ENCODE measurements at regions not wholly inside any gene's neighbourhood (a gene's known extent, or its start where the extent isn't known, plus 50 kb on each side); places are given as distances from the start of the nearest gene placed in this dataset.

DNA sequence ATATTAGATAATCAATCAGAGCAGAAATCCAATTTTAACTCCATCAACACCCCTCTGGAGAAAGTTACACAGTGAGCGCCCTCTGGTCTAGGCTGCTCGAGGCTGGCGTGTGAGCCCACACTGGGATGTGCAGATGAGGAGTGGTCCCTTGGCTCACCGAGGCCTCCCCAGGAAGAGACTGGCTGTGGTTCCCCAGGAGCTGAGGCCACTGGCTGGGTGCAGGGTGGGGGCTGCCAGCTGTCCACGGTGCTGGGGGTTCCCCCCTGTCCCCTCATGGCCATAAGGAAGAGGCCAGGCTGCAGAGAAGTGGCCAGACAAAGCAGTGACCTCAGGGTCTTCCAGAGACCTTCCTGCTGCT is 750.7 kb downstream of the BRD1 start:
- no peak for DNase-seq (ENCODE audit: low spot score)

GRCh38 chr22:49076300-49077035 is 751.2 kb downstream of the BRD1 start:
- no peak for DNase-seq (ENCODE audit: low spot score)

DNA sequence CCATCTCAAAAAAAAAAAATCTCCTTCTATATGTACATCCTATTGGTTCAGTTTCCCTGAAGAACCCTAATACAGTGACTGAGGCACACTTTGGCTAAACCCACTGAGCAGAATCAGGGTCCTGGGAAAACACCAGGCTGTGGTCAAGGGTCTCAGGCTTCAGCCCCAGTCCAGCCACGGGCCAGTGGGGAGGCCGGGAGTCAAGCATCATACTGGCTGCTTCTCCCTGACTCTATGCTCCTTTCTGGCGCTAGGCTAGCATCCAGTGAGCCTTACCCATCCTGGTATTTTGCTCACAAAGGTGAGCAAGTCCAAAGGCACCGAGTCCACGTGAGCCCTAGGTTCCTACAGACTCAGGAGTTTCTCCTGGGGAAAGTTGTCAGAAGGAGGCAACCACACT is 752.5 kb downstream of the BRD1 start:
- DNase-seq (ENCODE audit: low spot score) = no peak

GRCh38 chr22:49073873-49074417 is 753.7 kb downstream of the BRD1 start:
- DNase-seq (ENCODE audit: low spot score) = no peak

- no peak for DNase-seq (ENCODE audit: low spot score)
Observed at GRCh38 chr22:49072996-49073645, 754.6 kb downstream of the BRD1 start.

- DNase-seq (ENCODE audit: low spot score) = no peak
Observed at GRCh38 chr22:49070501-49070900, 757.2 kb downstream of the BRD1 start.

- DNase-seq (ENCODE audit: low spot score) = no peak
Observed at GRCh38 chr22:49068861-49069500, 758.7 kb downstream of the BRD1 start.

- no peak for DNase-seq (ENCODE audit: low spot score)
Observed at GRCh38 chr22:49067504-49067903, 760.2 kb downstream of the BRD1 start.

- no peak for DNase-seq (ENCODE audit: low spot score)
Observed at GRCh38 chr22:49066619-49067018, 761.1 kb downstream of the BRD1 start.

- DNase-seq (ENCODE audit: low spot score) = no peak
Observed at GRCh38 chr22:49064836-49065235, 762.8 kb downstream of the BRD1 start.

DNA sequence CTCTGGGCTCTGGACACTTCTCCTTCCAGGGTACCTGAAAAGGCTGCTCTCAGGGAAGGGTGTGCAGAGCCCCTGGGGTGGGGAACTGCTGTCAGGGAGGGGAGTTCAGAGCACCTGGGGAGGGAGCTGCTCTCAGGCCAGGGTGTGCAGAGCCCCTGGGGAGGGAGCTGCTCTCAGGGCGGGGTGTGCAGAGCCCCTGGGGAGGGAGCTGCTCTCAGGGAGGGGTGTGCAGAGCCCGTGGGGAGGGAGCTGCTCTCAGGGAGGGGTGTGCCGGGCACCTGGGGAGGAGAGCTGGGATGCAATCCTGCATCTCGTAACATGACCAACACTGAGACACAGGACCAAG is 764.2 kb downstream of the BRD1 start:
- no peak for DNase-seq (ENCODE audit: low spot score)

DNA sequence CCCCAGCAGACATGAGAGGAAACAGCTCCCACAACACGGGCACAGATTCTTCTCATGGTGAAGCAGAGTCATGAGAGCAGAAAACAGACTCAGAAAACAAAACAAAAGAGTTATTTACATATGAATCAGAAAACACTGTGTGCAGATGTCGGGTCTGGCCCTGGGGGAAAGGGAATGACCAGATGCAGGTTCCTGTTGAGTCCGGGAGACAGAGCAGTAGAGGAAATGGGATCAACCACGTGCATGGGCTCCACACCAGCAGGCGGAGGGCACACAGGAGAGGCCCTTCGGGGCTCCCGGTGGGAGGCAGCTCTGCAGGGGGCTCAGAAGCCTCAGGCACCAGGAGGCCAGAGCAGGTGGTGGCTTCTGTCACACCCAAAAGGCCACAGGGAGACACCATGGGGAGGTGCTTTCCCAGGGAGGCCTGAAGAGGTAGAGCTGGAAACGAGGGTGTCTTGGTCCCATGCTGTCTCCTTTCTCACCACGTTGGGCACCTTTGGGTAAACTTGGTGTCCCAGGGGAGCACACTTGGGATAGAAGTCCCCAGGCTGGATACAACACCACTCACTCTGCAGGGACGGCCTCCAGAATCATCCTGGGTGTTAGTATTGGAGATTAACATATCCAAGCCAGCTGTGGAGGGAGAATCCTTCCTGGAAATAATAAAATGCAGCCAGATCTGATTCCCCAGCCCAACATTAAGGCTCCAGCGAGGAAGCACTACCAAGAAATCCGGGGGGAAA is 764.7 kb downstream of the BRD1 start:
- DNase-seq (ENCODE audit: low spot score) = no peak

GRCh38 chr22:49062155-49062801 is 765.4 kb downstream of the BRD1 start:
- no peak for DNase-seq (ENCODE audit: low spot score)

GRCh38 chr22:49057910-49058309 is 769.8 kb downstream of the BRD1 start:
- no peak for DNase-seq (ENCODE audit: low spot score)

DNA sequence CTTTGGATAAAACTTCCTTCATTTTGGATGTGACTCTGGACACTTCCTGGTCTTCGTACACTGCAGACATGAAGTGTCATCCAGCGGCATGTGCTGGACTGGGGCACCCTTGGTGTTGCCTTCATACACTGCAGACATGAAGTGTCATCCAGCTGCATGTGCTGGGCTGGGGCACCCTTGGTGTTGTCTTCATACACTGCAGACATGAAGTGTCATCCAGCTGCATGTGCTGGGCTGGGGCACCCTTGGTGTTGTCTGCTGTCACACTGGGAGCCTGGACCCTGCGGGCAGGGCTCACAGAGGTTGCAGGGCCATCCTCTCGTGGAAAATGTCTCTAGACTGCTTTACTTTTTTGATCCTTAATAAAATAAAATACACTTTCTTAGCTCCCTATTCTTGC is 771.4 kb downstream of the BRD1 start:
- DNase-seq (ENCODE audit: low spot score) = no peak

GRCh38 chr22:49055406-49055805 is 772.3 kb downstream of the BRD1 start:
- DNase-seq (ENCODE audit: low spot score) = no peak

DNA sequence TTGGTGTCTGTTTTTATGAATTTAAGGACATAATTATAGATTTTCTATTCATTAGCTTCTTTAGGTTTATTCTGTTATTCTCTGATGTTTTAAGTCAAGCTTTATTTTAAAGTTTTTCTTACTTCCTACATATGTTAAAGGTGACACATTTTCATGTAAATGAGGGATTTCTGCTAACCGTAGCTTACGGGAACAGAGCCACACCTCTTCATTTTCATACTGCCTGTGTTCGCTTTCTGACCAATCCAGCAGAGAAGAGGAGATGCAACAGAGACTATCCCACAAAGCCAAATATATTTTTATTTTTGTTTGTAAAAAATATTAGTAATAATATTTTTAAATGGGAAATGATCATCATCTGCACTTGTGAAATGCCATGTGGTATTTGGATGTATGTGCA is 774.1 kb downstream of the BRD1 start:
- DNase-seq (ENCODE audit: low spot score) = no peak

DNA sequence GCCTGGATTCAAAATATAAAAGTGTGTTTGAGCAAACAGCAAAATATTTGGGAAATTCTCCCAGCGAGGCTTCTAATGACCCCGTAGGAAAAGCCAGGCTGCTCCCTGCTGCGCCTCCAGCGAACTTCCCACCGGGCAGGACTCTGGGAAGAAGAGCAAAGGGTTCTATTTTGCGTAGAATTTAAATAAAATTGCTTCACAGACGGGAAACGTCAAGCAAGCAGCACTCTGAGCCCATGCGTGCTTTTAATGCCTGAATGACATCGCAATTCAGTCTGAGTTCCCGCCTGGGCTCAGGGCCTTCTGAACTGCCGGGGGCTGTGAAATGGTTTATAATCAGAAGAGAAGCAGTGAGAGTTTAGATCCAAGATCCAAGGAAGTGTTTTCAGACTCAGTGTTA is 775.1 kb downstream of the BRD1 start:
- no peak for DNase-seq (ENCODE audit: low spot score)

DNA sequence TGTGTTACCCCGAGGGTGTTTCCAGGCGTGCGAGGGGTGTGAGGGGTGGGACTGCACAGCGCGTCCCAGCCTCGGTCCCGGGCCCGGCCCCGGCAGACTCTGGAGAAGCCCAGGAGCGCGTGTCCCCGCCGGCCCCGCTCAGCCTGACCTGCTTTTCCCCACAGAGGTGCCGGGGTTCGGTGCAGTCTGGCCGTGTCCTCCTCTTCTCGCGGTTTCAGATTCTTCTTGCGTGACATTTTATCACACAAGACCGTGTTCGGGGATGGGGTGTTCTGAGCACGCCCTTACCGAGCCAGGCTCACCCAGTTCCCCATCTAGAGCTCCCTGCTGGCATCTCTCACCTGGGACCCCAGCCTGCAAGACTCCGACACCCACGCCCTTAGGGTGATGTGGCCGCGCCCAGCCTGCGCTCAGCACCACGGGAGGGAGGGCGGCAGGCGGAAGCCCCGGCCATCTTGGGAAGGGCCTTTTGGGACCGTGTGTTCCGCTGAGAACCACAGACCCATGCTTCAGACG is 775.6 kb downstream of the BRD1 start:
- DNase-seq (ENCODE audit: low spot score) = no peak

- no peak for DNase-seq (ENCODE audit: low spot score)
Observed at GRCh38 chr22:49051491-49052022, 776.1 kb downstream of the BRD1 start.

GRCh38 chr22:49049691-49050090 is 778.0 kb downstream of the BRD1 start:
- DNase-seq (ENCODE audit: low spot score) = no peak

DNA sequence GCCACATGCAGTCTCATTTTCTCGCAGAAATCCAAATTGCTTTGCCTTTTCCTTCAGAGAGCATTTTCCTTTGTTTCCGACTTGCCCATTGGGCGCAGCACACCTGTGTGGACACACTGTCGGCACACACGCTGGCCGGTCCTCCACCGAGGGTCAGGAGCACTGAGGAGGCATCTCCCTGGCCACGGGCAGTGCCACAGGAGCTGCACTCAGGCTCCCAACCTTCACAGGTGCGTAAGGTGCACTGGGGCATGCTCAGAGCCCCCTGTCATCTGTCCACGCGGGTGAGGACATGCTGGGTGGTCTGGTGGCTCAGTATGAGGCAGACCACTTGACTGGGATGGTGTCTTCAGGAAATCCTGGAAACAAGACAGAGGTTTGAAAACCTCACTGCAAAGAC is 779.1 kb downstream of the BRD1 start:
- no peak for DNase-seq (ENCODE audit: low spot score)
